Right atrium auricular region (tissue), 2 donors: ENCODE measurements at regions not wholly inside any gene's neighbourhood (a gene's known extent, or its start where the extent isn't known, plus 50 kb on each side); places are given as distances from the start of the nearest gene placed in this dataset.

Source experiments
- DNase-seq: peaks from one replicate; pipeline ENCODE4 v3.0.0-alpha.2; 2019; ENCODE audit warnings: low spot score
- H3K27ac ChIP-seq, 2 donors: fragments of 200-600 bp; sonication (generic); 1 replicate in 1 of 2; 2 replicates in 1 of 2; pipeline ENCODE4 v1.5.1; 2016 to 2019
- H3K27me3 ChIP-seq, 2 donors: fragments of 200-600 bp; sonication (generic); one replicate each; pipeline versions ENCODE4 v1.5.1 to v1.6.0; 2017 to 2019
- H3K36me3 ChIP-seq: fragments of 200-600 bp; sonication (generic); one replicate; pipeline ENCODE4 v1.5.1; 2016
- H3K4me1 ChIP-seq, 2 donors: fragments of 200-600 bp; sonication (generic); one replicate each; pipeline versions ENCODE4 v1.5.1 to v1.6.0; 2017 to 2019
- H3K4me3 ChIP-seq, 2 donors: fragments of 200-600 bp; sonication (generic); 1 replicate in 1 of 2; 2 replicates in 1 of 2; pipeline ENCODE4 v1.5.1; 2017 to 2019; ENCODE audit warnings: mild to moderate bottlenecking in 1 of 2, moderate library complexity in 1 of 2
- H3K9me3 ChIP-seq, 2 donors: fragments of 200-600 bp; sonication (generic); one replicate each; pipeline ENCODE4 v1.5.1; 2019
- TF ChIP-seq, protein P1 (sequence below), 2 donors: fragments of 200-600 bp; sonication (generic); IDR thresholded peaks; one replicate each; pipeline ENCODE4 v1.5.1; 2019; ENCODE audit warnings: antibody characterized with exemption in 2 of 2

GRCh38 chr5:159450417-159450816 lies 120.1 kb upstream of the IL12B start:
- no peak for DNase-seq

DNA sequence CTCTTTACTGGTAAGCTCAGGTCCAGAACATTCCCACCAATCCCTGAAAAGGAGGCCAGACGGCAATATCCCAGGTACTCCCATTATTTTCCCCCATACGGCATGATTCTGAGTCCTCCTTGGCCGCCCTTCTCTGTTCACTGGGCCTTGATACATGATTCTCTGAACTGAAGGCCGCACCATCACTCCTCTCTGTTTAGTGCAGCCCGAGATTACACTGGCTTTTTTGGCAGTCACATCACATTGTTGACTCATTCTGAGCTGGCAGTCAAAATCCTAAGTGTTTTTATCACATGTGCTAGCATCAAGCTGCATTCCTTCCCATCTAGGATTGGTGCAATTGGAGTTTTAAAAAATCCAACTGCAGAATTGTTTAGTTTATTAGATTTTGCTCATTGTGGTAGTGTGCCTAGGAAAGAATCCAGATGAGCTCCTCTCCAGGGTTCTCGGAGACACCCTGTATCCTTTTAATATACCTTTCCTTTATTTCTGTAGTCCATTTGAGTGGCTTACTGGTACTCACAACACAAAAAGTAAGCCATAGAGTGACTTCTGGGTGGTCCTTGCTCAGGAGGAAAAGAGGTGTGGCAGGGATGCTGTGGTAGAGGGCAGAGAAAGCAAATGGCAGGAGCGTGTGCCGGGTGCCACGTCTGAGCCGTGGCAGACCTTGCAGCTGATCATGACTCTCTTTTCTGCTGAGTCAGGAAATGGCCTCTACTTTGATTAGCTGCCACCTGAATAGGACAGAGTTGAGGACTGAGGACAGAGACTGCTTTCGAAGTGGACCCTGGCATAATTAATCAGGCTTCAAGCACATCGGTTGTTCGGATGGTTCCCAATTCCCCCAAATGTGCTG lies 121.1 kb upstream of the IL12B start:
- peaks cover 0 to 18% of the 10 kb centered on the region in 2 donors for H3K4me1 ChIP-seq
- H3K9me3 ChIP-seq: no peaks in the 10 kb centered on the region
- peak; percentile 85 for DNase-seq
- H3K36me3 ChIP-seq: no peaks in the 10 kb centered on the region
- TF ChIP-seq, protein P1, sequence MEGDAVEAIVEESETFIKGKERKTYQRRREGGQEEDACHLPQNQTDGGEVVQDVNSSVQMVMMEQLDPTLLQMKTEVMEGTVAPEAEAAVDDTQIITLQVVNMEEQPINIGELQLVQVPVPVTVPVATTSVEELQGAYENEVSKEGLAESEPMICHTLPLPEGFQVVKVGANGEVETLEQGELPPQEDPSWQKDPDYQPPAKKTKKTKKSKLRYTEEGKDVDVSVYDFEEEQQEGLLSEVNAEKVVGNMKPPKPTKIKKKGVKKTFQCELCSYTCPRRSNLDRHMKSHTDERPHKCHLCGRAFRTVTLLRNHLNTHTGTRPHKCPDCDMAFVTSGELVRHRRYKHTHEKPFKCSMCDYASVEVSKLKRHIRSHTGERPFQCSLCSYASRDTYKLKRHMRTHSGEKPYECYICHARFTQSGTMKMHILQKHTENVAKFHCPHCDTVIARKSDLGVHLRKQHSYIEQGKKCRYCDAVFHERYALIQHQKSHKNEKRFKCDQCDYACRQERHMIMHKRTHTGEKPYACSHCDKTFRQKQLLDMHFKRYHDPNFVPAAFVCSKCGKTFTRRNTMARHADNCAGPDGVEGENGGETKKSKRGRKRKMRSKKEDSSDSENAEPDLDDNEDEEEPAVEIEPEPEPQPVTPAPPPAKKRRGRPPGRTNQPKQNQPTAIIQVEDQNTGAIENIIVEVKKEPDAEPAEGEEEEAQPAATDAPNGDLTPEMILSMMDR (IDR thresholded peaks at IDR 0.05): no peak
- H3K27me3 ChIP-seq: no peaks in the 10 kb centered on the region
- peak overlapping the region; percentile 74 to 90 for H3K27ac ChIP-seq
- H3K4me3 ChIP-seq: no peak overlapping the region

More at GRCh38 chr5:159450417-159450816, 120.1 kb upstream of the IL12B start:
- Histone ChIP-seq H3K27ac (peak overlapping the region; percentile 74 to 90), H3K4me1 (peaks cover 0 to 18% of the 10 kb centered on the region in 2 donors), H3K27me3 (no peaks in the 10 kb centered on the region), H3K4me3 (no peak overlapping the region), H3K9me3 (no peaks in the 10 kb centered on the region), H3K36me3 (no peaks in the 10 kb centered on the region)
- TF ChIP-seq, protein P1 (IDR thresholded peaks at IDR 0.05): no peak

- TF ChIP-seq, protein P1 (IDR thresholded peaks at IDR 0.05): no peak
- H3K4me1 ChIP-seq: peaks cover 0 to 18% of the 10 kb centered on the region in 2 donors
- no peaks in the 10 kb centered on the region for H3K36me3 ChIP-seq
- no peaks in the 10 kb centered on the region for H3K27me3 ChIP-seq
- no peak for DNase-seq
- peak overlapping the region in 1 of 2 donors; percentile 90 for H3K27ac ChIP-seq
- no peak overlapping the region for H3K4me3 ChIP-seq
- H3K9me3 ChIP-seq: no peaks in the 10 kb centered on the region
Measured at GRCh38 chr5:159452480-159453167, 122.3 kb upstream of the IL12B start.

DNA sequence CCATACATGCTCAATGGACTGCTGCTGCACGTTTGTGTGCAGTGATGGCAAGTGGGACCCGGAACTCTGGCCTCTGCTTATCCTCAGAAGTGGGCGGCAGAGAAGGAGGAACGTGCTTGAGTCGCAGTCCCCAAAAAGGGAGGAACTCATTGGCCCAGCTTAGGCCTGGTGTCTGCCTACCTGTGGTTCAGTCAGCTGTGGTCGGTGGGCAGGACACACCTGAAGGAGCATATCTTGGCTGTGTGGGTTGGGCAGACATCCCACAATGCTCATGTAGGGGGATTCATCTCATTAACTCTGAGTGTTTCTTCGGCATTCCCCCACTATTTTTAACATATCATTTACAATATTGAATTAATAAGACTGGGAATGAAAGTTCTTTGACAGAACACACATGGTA lies 122.9 kb upstream of the IL12B start:
- no peak overlapping the region for H3K27ac ChIP-seq
- TF ChIP-seq, protein P1 (IDR thresholded peaks at IDR 0.05): no peak
- H3K36me3 ChIP-seq: no peaks in the 10 kb centered on the region
- DNase-seq: no peak
- no peaks in the 10 kb centered on the region for H3K27me3 ChIP-seq
- H3K9me3 ChIP-seq: no peaks in the 10 kb centered on the region
- H3K4me1 ChIP-seq: peaks cover 0 to 18% of the 10 kb centered on the region in 2 donors
- no peak overlapping the region for H3K4me3 ChIP-seq

- Histone ChIP-seq H3K36me3 (no peaks in the 10 kb centered on the region), H3K4me3 (no peak overlapping the region)
- TF ChIP-seq, protein P1 (IDR thresholded peaks at IDR 0.05): no peak
Measured at GRCh38 chr5:159456261-159456660, 126.0 kb upstream of the IL12B start.

More at GRCh38 chr5:159456261-159456660, 126.0 kb upstream of the IL12B start:
- Histone ChIP-seq H3K27ac (no peak overlapping the region), H3K9me3 (no peaks in the 10 kb centered on the region), H3K4me1 (peaks cover 0 to 9% of the 10 kb centered on the region in 2 donors), H3K27me3 (no peaks in the 10 kb centered on the region)
- DNase-seq: no peak
